Head of caudate nucleus (tissue), 42 donors: ENCODE measurements at regions not wholly inside any gene's neighbourhood (a gene's known extent, or its start where the extent isn't known, plus 50 kb on each side); places are given as distances from the start of the nearest gene placed in this dataset.
"Not testable (repeated sequence)": the region's sequence is repeated elsewhere in the genome, so short reads cannot be mapped to it uniquely, and the experiment has no call there.

Experiments
- DNase-seq, 42 donors: peaks; one replicate each; pipeline versions ENCODE4 v3.0.0 to v3.0.0-alpha.2; 2020 to 2021; ENCODE audit warnings: mixed read lengths in 7 of 42
- intact Hi-C: fragments of 100-400 bp; cut with DNase I; formaldehyde crosslinking; loops from one replicate; pipeline ENCODE4 v1.15.0; 2022

DNA sequence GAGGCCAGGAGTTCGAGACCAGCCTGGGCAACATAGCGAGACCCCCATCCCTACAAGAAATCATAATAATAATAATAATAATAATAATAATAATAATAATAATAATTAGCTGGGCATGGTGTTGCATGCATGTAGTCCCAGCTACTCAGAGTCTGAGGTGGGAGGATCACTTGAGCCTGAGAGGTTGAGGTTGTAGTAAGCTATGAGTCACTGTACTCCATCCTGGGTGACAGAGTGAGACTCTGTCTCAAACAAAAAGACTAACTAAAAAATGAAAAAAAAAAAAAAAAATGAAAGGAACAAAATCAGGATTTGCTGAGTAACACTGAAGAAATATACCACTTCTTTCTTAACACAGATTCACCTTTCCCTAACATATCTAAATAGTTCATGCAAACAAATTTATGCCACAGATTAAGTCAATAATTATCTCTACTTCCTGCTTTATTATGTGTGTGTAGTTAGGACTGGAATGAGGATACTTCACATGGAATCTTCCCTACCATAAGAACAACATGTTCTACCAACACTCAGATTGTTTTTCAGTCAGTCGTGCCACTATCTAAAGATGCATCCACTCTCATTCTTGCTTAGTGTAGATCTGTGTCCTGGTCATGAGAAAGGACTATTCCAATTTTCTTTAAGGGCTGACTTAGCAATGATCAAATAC is 928.7 kb downstream of the SLC4A3 start:
- intact Hi-C loops, result no loop called here

DNA sequence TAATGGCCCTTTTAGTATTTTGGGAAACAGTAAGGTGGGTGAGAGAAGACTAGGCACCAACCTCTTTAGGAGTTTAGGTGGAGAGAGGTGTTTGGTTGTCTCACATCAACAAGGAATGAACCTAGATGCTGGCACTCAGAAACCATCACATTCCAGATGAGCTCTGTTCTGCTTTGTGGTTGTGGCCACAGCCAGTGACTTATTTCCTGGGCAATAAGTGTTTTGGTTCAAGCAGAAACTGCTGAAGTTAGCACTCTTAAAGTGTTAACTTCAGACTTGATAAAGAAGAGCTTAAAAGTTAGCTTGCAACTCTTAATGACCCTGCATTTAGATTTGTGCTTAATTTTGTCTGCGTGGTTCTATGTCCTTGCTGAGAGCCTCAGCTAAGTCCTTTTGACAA is 929.2 kb downstream of the SLC4A3 start:
- DNase-seq, result no peak
- intact Hi-C loops, result no loop called here

More for the DNA sequence above, 928.7 kb downstream of the SLC4A3 start:
- DNase-seq, result no peak

DNA sequence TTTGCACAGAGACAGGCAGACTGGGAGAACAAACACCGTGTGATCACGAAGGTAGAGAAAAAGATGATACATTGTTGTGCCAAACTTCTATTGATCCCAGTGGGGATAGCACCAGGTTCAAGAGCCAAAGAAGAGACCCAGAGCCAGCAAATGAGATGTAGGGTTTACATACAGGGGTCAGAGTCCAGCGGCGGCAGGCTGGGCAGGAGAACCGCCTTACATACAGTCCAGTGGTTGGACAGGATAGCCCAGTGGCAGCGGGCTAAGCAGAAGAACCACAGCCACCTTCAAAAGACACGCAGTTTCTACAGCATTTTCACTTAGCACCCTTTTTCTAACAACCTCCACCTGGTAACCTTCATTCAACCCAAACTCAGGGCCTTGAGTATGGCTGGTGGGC is 932.8 kb downstream of the SLC4A3 start:
- intact Hi-C loops, result no loop called here
- no peak for DNase-seq

DNA sequence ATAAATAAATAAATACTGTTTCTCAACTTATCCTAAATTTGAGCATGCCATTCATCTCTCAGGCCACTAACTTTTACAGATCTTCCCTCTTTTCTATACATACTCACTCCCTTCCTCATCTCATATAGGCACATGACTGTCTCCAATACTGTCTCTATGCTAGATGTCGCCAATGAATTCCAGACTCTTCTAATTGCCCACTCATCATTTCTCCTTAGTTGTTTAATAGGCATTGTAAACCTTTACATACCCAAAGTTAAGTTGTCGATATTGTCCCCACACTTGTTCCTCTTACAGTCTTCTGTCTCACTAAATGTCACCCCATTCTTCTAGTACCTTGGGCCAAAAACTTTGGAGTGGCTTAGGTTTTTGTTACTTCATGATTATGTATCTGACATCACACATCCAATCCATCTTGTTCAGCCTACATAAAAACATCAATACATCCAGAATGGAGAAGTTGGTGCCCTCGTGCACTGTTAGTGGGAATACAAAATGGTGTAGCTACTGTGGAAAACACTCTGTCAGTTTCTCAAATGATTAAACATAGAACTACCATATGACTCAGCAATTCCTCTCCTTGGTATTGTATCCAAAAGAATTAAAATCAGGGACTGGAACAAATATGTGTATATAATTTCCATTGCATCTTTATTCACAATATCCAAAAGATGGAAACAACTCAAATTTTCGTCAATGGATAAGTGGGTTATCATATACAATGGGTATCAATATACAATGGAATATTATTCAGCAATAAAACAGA is 935.1 kb downstream of the SLC4A3 start:
- intact Hi-C loops, result no loop called here

DNA sequence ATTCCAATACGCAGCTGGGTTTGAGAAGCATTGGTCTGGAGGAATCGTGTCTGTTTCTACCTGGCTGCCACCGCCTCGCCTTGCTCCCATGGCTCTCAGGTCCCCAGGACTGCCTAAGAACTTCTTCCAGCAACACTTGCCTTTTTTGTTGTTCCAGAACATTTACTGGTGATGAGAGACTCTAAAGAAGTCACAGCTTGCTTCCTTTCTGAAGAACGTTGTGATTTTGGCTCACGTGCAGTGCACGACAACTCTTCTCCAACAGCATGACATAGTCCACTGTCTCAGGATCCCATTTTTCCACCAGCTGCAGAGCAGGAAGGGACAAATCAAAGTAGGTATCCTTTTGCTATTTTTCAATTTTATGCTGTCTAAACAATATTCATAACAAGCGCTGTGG is 940.9 kb downstream of the SLC4A3 start:
- no peak for DNase-seq
- intact Hi-C loops, result no loop called here

More for the DNA sequence above, 935.1 kb downstream of the SLC4A3 start:
- no peak for DNase-seq

DNA sequence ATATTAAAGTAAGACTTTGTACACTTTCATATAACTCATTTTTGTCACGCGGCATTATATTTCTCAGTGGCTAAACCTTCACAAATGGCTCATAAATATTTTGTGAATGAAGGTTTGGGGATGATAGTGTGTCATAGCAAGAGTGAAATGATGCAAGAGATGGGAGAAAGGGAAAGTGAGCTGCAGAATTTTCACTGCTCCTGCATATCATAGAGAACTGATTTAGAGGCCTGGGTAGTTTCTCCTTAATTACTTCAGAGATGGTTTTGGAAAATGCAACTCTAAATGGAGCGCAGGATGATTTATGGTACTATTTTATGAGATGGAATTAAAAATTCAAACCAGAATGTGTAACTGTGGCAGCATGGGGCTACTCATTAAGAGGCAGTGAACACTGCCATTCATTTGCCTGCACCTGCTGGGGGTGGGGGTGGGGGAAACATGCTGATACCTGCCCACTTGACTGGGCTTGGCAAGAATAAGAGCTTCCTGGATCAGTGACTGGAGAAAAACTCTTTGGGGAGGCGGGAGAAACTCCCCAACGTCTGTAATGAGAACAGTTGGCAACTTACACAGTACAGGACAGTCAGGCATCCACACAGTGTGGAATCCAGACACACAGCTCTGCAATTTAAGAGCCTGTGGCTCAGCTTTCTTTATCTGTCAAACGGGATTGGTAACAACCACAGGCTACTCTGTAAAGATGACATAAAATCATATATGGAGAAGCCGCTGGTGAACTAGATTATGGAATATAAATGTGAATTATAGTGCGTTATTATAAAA is 941.9 kb downstream of the SLC4A3 start:
- intact Hi-C loops, result no loop called here
- DNase-seq, result no peak

DNA sequence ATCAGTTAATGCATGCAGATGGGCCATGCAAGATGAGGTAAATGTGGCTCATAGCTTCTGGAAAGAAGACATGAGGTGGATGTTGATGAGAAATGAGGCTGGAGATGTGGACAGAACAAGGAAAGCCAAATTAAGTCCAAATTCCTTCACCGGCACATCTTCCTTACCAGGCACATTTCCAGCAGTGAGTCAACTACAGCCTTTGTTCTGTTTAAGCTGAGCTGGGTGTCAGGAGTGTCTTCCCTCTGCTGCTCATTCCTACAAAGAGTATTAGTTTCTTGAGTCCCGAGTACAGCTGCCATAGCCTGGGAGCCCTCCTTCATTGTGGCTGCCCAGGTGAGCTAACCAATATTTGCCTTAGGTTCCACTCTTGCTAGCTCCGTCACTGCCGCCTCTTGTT is 945.0 kb downstream of the SLC4A3 start:
- DNase-seq, result no peak
- intact Hi-C loops, result no loop called here

DNA sequence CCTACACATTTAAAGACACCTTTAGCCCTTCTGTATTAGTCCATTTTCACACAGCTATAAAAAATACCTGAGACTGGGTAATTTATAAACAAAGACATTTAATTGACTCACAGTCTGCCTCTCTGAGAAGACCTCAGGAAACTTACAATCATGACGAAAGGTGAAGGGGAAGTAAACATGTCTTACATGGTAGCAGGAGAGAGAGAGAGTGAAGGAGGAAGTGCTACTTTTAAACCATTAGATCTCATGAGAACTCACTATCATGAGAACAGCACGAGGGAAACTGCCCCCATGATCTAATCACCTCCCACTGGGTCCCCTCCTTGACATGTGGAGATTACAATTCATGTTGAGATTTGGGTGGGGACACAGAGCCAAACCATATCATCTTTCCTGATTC is 946.6 kb downstream of the SLC4A3 start:
- DNase-seq, result no peak
- intact Hi-C loops, result no loop called here

DNA sequence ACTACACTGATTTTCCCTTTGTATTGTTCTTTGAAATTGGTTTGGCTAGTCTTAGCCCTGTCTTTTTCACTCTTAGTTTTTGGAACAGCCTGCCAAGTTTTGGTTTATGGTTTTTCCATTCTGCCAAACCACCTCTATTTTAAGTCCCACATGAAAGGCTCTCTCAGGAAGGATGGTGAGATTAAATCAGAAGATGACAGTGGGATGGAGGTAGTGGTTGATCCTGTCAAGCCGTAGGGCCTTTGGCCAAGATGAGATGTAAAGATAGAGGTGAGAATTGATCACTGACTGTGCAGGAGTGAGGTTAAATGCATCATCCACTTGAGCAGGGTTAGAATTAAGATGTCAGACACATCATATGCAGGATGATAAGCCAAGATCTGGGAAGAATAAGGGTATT is 948.5 kb downstream of the SLC4A3 start:
- DNase-seq, result no peak
- intact Hi-C loops, result no loop called here

DNA sequence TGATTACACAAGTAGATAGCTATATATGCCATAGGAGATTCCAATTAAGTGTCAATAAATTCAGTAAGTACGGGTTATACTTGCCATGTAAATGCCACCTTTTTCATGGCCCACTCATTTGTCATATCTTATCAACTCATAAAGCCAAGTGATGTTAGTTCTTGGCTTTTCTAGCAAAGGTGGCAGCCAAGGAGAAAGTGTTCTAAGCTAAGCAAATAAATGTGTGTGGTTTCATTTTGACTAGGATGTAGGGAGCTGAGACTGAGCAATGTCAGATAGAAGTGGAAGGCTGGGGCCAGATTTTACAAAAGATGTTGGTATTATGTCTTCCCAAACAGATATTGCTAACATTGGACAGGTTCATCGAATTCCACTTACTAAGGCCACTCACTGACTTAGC is 952.0 kb downstream of the SLC4A3 start:
- no peak for DNase-seq
- intact Hi-C loops, result no loop called here

DNA sequence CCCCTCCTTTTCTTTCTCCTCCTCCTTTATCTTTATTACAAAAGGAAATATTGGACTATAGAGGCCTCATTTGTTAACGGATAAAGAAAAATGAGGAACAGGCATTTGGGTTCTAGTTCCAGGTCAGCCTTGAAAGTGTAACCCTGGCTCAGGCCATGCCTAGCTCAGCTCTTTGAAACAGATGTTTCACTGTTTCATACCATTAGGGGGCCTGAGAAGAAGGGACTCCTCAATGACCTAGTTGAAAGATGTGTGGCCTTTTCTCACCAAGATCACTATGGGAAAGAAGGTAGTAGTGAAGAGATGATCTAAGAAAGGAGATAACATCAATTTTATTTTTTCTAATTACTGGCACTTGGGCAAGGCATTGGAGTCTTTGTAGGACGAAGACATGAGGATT is 952.7 kb downstream of the SLC4A3 start:
- DNase-seq, result no peak
- intact Hi-C loops, result no loop called here

DNA sequence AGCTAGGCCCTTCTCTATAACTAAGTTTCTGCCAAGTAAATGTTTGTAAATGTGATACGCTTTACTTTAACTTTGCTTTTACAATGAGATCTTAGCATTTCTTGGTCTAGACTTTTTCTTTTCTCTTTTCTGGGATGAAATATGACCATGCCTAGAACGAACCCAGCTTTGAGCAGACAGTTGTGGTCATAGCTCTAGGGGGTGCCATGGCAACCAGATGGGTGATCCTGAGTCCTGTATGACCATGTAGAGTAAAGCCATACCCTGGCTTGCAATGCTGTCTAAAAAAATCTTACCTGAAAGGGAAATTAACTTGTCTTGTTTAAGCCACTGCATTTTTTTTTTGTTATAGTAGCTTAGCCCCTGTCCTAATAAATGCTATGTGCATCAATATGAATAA is 956.3 kb downstream of the SLC4A3 start:
- no peak for DNase-seq
- intact Hi-C loops, result no loop called here

DNA sequence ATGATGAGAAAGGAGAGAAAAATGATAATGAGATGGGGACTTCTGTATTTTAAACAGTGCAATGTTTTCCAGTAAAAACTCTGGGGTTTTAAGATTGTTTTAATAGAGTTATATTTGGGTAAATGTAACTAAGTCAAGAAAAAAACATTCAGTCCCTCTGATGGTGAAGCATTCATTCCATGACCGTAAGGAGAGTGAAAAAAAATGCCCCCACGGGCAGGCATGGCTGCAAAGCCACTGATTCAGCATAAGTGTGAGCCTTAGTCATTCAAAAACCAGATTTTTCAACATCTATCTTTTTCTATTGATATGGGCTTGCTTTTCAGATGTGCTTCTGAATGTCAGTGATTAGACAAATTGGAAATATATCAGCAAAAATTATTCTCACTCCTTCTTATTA is 957.8 kb downstream of the SLC4A3 start:
- intact Hi-C loops, result no loop called here
- DNase-seq, result no peak

DNA sequence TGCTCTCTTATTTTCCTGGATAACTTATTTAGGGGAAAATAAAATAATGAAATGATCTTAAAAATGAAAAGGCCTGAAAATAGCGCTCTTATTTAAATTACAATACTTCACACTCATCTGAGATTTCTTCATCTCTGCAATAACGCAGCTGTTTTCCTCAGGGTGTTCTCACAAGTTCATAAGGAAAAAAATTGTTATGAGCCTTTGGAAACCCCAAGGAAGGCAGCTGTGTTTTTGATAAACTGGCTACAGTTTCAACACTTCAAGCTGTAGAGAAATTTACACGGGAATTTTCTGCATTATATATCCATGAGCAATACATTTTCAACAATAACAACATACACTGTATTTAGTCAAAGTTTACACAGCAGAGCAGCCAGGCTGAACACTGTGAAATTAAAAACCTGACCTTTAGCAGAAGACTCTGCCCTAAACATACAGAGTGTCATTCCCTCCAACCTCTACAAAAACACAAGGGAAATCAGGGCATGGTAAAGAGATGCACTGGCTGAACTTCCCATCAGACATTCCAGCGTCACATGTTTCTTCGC is 959.6 kb downstream of the SLC4A3 start:
- intact Hi-C loops, result no loop called here
- DNase-seq, result no peak

DNA sequence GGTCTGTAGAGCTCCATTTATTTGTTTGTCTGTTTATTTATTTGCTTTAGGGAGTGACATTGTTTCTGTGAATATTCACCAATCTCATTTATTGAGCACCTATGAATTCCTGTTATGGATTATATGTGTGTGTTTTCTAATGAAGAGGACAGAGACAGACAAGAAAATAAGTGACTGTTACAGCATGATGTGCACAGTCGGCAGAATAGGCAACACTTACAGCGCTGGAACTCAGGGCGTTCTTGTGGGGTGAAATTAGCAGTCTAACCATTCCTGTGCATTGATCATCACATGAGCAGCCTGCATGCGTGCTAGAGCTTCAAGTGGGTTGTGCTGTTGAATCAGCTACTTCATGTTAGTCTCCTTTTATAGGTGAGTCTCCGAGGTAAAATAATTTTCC is 960.7 kb downstream of the SLC4A3 start:
- intact Hi-C loops, result no loop called here
- no peak for DNase-seq

DNA sequence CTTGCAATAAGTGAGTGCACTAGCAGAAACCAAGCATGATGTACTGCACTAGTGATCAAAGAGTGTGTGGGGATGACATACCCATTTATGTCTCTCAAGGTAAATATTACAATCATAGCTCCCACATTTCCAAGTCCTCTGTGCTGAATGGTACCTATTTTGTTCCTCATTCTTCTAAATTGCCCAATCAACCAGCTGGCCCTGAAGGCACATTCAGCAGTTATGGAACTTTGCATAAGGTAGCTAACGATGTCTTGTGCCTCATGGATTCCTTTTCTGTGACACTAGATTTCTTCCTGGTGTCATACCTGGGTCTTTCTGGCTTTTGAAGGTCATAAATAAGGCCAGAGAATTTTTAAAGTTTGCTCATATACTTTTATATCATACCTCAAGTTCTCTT is 963.0 kb downstream of the SLC4A3 start:
- no peak for DNase-seq
- intact Hi-C loops, result no loop called here

DNA sequence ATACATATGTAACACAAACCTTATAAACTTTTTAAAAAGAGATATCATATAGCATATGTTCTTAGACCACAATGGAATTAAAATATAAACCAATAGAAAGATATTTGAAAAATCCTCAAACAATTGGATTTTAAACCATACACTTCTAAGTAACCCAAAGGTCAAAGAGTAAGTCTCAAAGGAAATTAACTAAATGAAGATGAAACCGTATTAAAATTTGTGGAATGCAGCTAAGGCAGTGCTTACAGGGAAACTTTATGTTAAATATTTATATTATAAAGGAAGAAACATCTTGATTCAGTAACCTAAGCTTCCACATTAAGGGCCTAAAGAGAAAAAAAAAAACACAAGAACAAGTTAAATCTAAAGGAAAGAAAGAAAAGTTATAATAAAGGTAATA is 966.1 kb downstream of the SLC4A3 start:
- DNase-seq, result no peak
- intact Hi-C loops, result no loop called here

DNA sequence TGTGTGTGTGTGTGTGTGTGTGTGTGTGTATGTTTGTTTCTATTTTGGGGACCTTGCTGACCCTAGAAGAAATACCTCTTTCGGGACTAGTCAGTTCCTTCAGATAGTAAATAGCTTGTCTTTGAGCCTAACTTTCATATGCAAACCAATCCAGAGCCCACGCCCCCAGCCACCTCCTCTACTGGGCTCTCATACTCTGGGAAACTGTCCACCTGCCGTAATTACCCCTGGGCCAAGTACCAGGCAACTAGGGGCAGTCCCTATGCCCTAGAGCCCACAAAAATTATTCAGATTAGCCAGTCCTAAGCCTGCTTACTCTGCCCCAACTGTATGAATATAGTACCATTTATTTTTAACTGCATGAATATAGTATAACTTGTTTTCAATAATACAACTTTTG is 970.4 kb downstream of the EPHA4 start:
- no peak for DNase-seq
- intact Hi-C loops, result no loop called here

DNA sequence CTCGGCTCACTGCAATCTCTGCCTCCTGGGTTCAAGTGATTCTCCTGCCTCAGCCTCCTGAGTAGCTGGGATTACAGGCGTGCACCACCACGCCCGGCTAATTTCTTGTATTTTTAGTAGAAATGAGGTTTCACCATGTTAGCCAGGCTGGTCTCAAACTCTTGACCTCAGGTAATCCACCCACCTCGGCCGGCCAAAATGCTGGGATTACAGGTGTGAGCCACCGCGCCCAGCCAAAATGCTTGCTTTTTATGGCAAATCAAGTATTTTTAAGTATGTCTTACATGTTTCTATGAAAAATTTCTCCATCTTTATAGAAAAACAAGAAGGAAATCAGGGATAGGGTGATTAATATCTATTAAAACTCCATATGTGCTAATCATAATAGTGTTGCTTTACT is 959.1 kb downstream of the EPHA4 start:
- DNase-seq, intact Hi-C loops: not testable (repeated sequence)

DNA sequence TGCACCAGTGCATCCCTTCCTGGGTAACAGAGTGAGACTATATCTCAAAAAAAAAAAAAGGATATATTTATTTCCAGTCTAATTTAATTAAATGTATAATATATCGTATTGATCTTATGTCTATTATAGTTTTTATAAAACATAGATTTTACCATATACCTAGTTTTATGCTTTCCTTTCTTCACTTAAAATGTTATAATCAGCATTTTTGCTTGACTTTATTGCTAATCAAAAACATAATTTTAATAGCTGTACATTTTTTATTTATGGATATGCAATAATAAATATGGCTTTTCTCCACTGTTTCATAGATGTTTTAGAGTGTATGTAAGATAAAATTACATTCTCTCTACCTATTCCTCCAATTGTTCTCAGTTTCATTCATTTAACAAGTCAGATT is 958.0 kb downstream of the EPHA4 start:
- no peak for DNase-seq
- intact Hi-C loops, result no loop called here
